IMR-90 (cell line): ENCODE measurements at regions not wholly inside any gene's neighbourhood (a gene's known extent, or its start where the extent isn't known, plus 50 kb on each side); places are given as distances from the start of the nearest gene placed in this dataset.

Experiments
- ATAC-seq: fragments of 200-7000 bp; cut with Tn5 transposase; 2 replicates; pipeline ENCODE4 v1.9.1; 2020; ENCODE audit warnings: low read depth, mild to moderate bottlenecking, moderate library complexity
- BruUV-seq: library from RNA; stranded (reverse); fragments of 400-500 nt; replicated peaks from 2 replicates; lab custom pipeline; 2021; lab: Mats Ljungman, UMichigan
- CTCF ChIA-PET: fragments of 300-600 bp; formaldehyde crosslinking; extraction: SDS; loops from one replicate; lab custom pipeline; 2021; ENCODE audit warnings: antibody characterized with exemption; lab: Yijun Ruan, JAX
- POLR2A ChIA-PET: fragments of 300-600 bp; sonication (Branson Sonifier 250); formaldehyde crosslinking; loops from one replicate; lab custom pipeline; 2022; ENCODE audit warnings: antibody characterized with exemption; ENCODE audit not compliant: unreplicated experiment; lab: Charles Lee
- DNase-seq: peaks from one replicate; pipeline ENCODE4 v3.0.0; 2013
- H2AFZ ChIP-seq: replicated peaks from 2 replicates; pipeline ENCODE3; 2013; ENCODE audit warnings: low read length, mild to moderate bottlenecking; ENCODE audit not compliant: poor library complexity
- H2AK5ac ChIP-seq: 2 replicates; pipeline ENCODE4 v1.6.1; 2013; ENCODE audit warnings: low read depth, low read length, inconsistent platforms
- H2AK9ac ChIP-seq: replicated peaks from 2 replicates; pipeline ENCODE3; 2013; ENCODE audit warnings: mild to moderate bottlenecking, low read depth, low read length, moderate library complexity; ENCODE audit not compliant: poor library complexity
- H2BK120ac ChIP-seq: 2 replicates; pipeline ENCODE4 v1.6.1; 2013; ENCODE audit warnings: low read depth, low read length, inconsistent platforms
- H2BK15ac ChIP-seq: 3 replicates; pipeline ENCODE4 v1.6.1; 2013; ENCODE audit warnings: low read depth, low read length, inconsistent platforms
- H2BK20ac ChIP-seq: 2 replicates; pipeline ENCODE4 v1.6.1; 2013; ENCODE audit warnings: low read depth, mild to moderate bottlenecking, inconsistent platforms, low read length, moderate library complexity
- H2BK5ac ChIP-seq: 2 replicates; pipeline ENCODE4 v1.6.1; 2013; ENCODE audit warnings: mild to moderate bottlenecking, low read depth, low read length, inconsistent platforms; ENCODE audit not compliant: poor library complexity, severe bottlenecking
- H3K14ac ChIP-seq: replicated peaks from 2 replicates; pipeline ENCODE4 v1.6.1; 2013; ENCODE audit warnings: low read depth, low read length, inconsistent platforms
- H3K18ac ChIP-seq: 2 replicates; pipeline ENCODE4 v1.6.1; 2013; ENCODE audit warnings: low read depth, low read length, control low read depth
- H3K23ac ChIP-seq: 2 replicates; pipeline ENCODE4 v1.6.1; 2013; ENCODE audit warnings: low read depth, low read length, inconsistent platforms
- H3K27ac ChIP-seq: 2 replicates; pipeline ENCODE4 v1.5.1; 2013; ENCODE audit warnings: mild to moderate bottlenecking, control low read depth, low read length; ENCODE audit not compliant: insufficient read depth
- H3K27me3 ChIP-seq: 2 replicates; pipeline ENCODE4 v1.6.1; 2013; ENCODE audit warnings: low read length; ENCODE audit not compliant: control insufficient read depth, insufficient read depth
- H3K36me3 ChIP-seq: 2 replicates; pipeline ENCODE4 v1.6.1; 2013; ENCODE audit warnings: low read length, mixed read lengths; ENCODE audit not compliant: control insufficient read depth, insufficient read depth
- H3K4ac ChIP-seq: 2 replicates; pipeline ENCODE4 v1.6.1; 2013; ENCODE audit warnings: low read depth, low read length, inconsistent platforms
- H3K4me1 ChIP-seq: 2 replicates; pipeline ENCODE4 v1.6.1; 2013; ENCODE audit warnings: low read length, mixed read lengths; ENCODE audit not compliant: control insufficient read depth, insufficient read depth
- H3K4me2 ChIP-seq: 2 replicates; pipeline ENCODE4 v1.6.1; 2013; ENCODE audit warnings: low read depth, mild to moderate bottlenecking, control low read depth, low read length, moderate library complexity
- H3K4me3 ChIP-seq: 2 replicates; pipeline ENCODE4 v1.5.1; 2013; ENCODE audit warnings: low read depth, mild to moderate bottlenecking, control low read depth, low read length, moderate library complexity; ENCODE audit not compliant: insufficient read depth
- H3K56ac ChIP-seq: 2 replicates; pipeline ENCODE4 v1.6.1; 2013; ENCODE audit warnings: low read length, inconsistent platforms; ENCODE audit not compliant: insufficient read depth; ENCODE audit errors: extremely low read depth
- H3K79me1 ChIP-seq, 2 experiments: 2 replicates each; pipeline ENCODE4 v1.6.1; 2013; ENCODE audit warnings: low read length in 2 of 2, inconsistent platforms in 1 of 2, low read depth in 1 of 2
- H3K9ac ChIP-seq: 2 replicates; pipeline ENCODE4 v1.6.1; 2013; ENCODE audit warnings: low read depth, low read length, control low read depth
- H3K9me1 ChIP-seq: 2 replicates; pipeline ENCODE4 v1.6.1; 2013; ENCODE audit warnings: low read length, inconsistent platforms; ENCODE audit not compliant: insufficient read depth
- H3K9me3 ChIP-seq: 2 replicates; pipeline ENCODE4 v1.6.1; 2013; ENCODE audit warnings: low read length; ENCODE audit not compliant: control insufficient read depth, insufficient read depth
- H4K20me1 ChIP-seq: 2 replicates; pipeline ENCODE4 v1.6.1; 2013; ENCODE audit warnings: low read length, inconsistent platforms; ENCODE audit not compliant: insufficient read depth
- H4K5ac ChIP-seq: 2 replicates; pipeline ENCODE4 v1.6.1; 2013; ENCODE audit warnings: mild to moderate bottlenecking, low read depth, low read length, control low read depth
- H4K8ac ChIP-seq, 2 experiments: 2 replicates each; pipeline ENCODE4 v1.6.1; 2013; ENCODE audit warnings: low read depth in 2 of 2, low read length in 2 of 2, control low read depth in 1 of 2, inconsistent platforms in 1 of 2
- H4K91ac ChIP-seq: 2 replicates; pipeline ENCODE4 v1.6.1; 2013; ENCODE audit warnings: low read depth, low read length, inconsistent platforms; ENCODE audit not compliant: insufficient read depth
- BHLHE40 ChIP-seq: fragments of 150-350 bp; IDR thresholded peaks from 2 replicates; pipeline ENCODE4 v1.6.1; 2016; ENCODE audit warnings: mild to moderate bottlenecking, low read depth, low read length
- CHD1 ChIP-seq: IDR thresholded peaks from 2 replicates; pipeline ENCODE4 v1.6.1; 2012; ENCODE audit warnings: low read depth, low read length, improper control_type of control experiment
- FOS ChIP-seq: fragments of 150-350 bp; IDR thresholded peaks from 2 replicates; pipeline ENCODE4 v1.6.1; 2016; ENCODE audit warnings: low read depth, low read length
- MAFK ChIP-seq: IDR thresholded peaks from 2 replicates; pipeline ENCODE4 v1.6.1; 2012; ENCODE audit warnings: low read depth, low read length, improper control_type of control experiment
- MAZ ChIP-seq: IDR thresholded peaks from 2 replicates; pipeline ENCODE4 v1.6.1; 2012; ENCODE audit warnings: low read depth, mild to moderate bottlenecking, low read length, improper control_type of control experiment, moderate library complexity, borderline replicate concordance
- MXI1 ChIP-seq: IDR thresholded peaks from 2 replicates; pipeline ENCODE4 v1.6.1; 2012; ENCODE audit warnings: low read depth, mild to moderate bottlenecking, low read length, moderate library complexity, borderline replicate concordance
- NFE2L2 ChIP-seq: fragments of 150-350 bp; IDR thresholded peaks from 2 replicates; pipeline ENCODE4 v1.6.1; 2016; ENCODE audit warnings: low read depth, mild to moderate bottlenecking, low read length
- POLR2A ChIP-seq: IDR thresholded peaks from 2 replicates; pipeline ENCODE4 v1.6.1; 2012; ENCODE audit warnings: mild to moderate bottlenecking, low read depth, low read length
- RCOR1 ChIP-seq: IDR thresholded peaks from 2 replicates; pipeline ENCODE4 v1.6.1; 2012; ENCODE audit warnings: mild to moderate bottlenecking, low read length, improper control_type of control experiment; ENCODE audit not compliant: insufficient replicate concordance
- RFX5 ChIP-seq: IDR thresholded peaks from 2 replicates; pipeline ENCODE4 v1.8.0; 2012; ENCODE audit warnings: low read depth, mild to moderate bottlenecking, low read length, moderate library complexity
- SMC3 ChIP-seq: fragments of 150-350 bp; IDR thresholded peaks from 2 replicates; pipeline ENCODE4 v1.6.1; 2016; ENCODE audit warnings: low read depth, mild to moderate bottlenecking, antibody characterized with exemption, low read length, moderate library complexity
- USF2 ChIP-seq: fragments of 150-350 bp; IDR thresholded peaks from 2 replicates; pipeline ENCODE4 v1.6.1; 2017; ENCODE audit warnings: mild to moderate bottlenecking, antibody characterized with exemption, low read length, low read depth
- WGBS, 2 experiments: methylation state at CpG; one replicate each; pipeline versions ENCODE4 v1.1.5 to v1.1.7; 2013; ENCODE audit warnings: missing lambda C conversion rate in 2 of 2; ENCODE audit not compliant: insufficient read length in 1 of 2; ENCODE audit errors: extremely low coverage in 2 of 2; 5-methylcytosine and 5-hydroxymethylcytosine counted together
- dilution Hi-C: fragments of 300-500 bp; cut with HindIII; formaldehyde crosslinking; loops from one replicate; pipeline ENCODE4 v1.14.3; 2018; ENCODE audit warnings: low sequenced_read_pairs; ENCODE audit not compliant: unreplicated experiment
- in situ Hi-C: fragments of 300-500 bp; cut with MboI; formaldehyde crosslinking; loops from 3 replicates; pipeline ENCODE4 v1.14.3; 2019; ENCODE audit warnings: low sequenced_read_pairs, inconsistent platforms, mixed read lengths
- intact Hi-C: fragments of 100-400 bp; cut with micrococcal nuclease; formaldehyde crosslinking; loops from 2 replicates; pipeline ENCODE4 v1.10.0; 2022
- TF ChIP-seq, protein P1 (sequence below): conservative IDR thresholded peaks from 2 replicates; pipeline ENCODE4 v1.5.1; 2012; ENCODE audit warnings: mild to moderate bottlenecking, low read depth, low read length, improper control_type of control experiment

GRCh38 chr21:19286876-19287275 lies 883.3 kb upstream of the TMPRSS15 start:
- no peak overlapping the region for H2BK20ac ChIP-seq
- CTCF ChIA-PET, result no interaction called here
- H3K9ac ChIP-seq, result no peak overlapping the region
- H3K14ac ChIP-seq, result no peak overlapping the region
- no peaks in the 10 kb centered on the region for H3K36me3 ChIP-seq
- no CpG with 5 or more reads among the region's 2 CpGs for WGBS, 2 experiments
- no peak overlapping the region for H3K27ac ChIP-seq
- H3K4me2 ChIP-seq, result no peak overlapping the region
- H2BK5ac ChIP-seq, result no peak overlapping the region
- H3K9me3 ChIP-seq, result peaks cover 4% of the 10 kb centered on the region; the same call in 1 of the 2 replicates
- in situ Hi-C loops (no loop called here), intact Hi-C loops (no loop called here), dilution Hi-C loops (no loop called here)
- H3K27me3 ChIP-seq, result no peaks in the 10 kb centered on the region
- no peaks in the 10 kb centered on the region for H3K4me1 ChIP-seq
- H2BK120ac ChIP-seq, result no peak overlapping the region
- H4K8ac ChIP-seq, result no peak overlapping the region
- DNase-seq, result no peak
- POLR2A ChIA-PET, result no interaction called here
- H3K4me3 ChIP-seq, result no peak overlapping the region
- no peaks in the 10 kb centered on the region for H3K79me1 ChIP-seq
- TF ChIP-seq USF2 (no peak), RCOR1 (no peak), FOS (no peak), MXI1 (no peak), NFE2L2 (no peak), BHLHE40 (no peak), MAFK (no peak), MAZ (no peak), RFX5 (no peak), POLR2A (no peak), CHD1 (no peak), SMC3 (no peak)
- TF ChIP-seq, protein P1, sequence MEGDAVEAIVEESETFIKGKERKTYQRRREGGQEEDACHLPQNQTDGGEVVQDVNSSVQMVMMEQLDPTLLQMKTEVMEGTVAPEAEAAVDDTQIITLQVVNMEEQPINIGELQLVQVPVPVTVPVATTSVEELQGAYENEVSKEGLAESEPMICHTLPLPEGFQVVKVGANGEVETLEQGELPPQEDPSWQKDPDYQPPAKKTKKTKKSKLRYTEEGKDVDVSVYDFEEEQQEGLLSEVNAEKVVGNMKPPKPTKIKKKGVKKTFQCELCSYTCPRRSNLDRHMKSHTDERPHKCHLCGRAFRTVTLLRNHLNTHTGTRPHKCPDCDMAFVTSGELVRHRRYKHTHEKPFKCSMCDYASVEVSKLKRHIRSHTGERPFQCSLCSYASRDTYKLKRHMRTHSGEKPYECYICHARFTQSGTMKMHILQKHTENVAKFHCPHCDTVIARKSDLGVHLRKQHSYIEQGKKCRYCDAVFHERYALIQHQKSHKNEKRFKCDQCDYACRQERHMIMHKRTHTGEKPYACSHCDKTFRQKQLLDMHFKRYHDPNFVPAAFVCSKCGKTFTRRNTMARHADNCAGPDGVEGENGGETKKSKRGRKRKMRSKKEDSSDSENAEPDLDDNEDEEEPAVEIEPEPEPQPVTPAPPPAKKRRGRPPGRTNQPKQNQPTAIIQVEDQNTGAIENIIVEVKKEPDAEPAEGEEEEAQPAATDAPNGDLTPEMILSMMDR, result no peak
- H4K5ac ChIP-seq, result no peak overlapping the region
- no peak overlapping the region for H2AFZ ChIP-seq
- no peak overlapping the region for H3K23ac ChIP-seq
- H4K20me1 ChIP-seq, result no peaks in the 10 kb centered on the region
- H4K91ac ChIP-seq, result no peak overlapping the region
- H2BK15ac ChIP-seq, result no peak overlapping the region
- no peak overlapping the region for H2AK9ac ChIP-seq
- no peak overlapping the region for H3K4ac ChIP-seq
- no TSS peak for BruUV-seq
- no peaks in the 10 kb centered on the region for H3K9me1 ChIP-seq
- no peak overlapping the region for H2AK5ac ChIP-seq
- no peak overlapping the region for H3K18ac ChIP-seq
- H3K56ac ChIP-seq, result no peak overlapping the region
- ATAC-seq, result no peak
